HCT116 (cell line): ENCODE measurements at regions not wholly inside any gene's neighbourhood (a gene's known extent, or its start where the extent isn't known, plus 50 kb on each side); places are given as distances from the start of the nearest gene placed in this dataset.
A peak's percentile ranks its signal among the peaks of the same experiment; 100 is the strongest.

Experiments used
- ATAC-seq: fragments of 200-7000 bp; cut with Tn5 transposase; 2 replicates; pipeline ENCODE4 v1.9.1; 2020; ENCODE audit warnings: mild to moderate bottlenecking, moderate library complexity
- BruUV-seq: library from RNA; stranded (reverse); fragments of 400-500 nt; replicated peaks from 2 replicates; lab custom pipeline; 2021; lab: Mats Ljungman, UMichigan
- CTCF ChIA-PET: fragments of 300-600 bp; sonication (Branson Sonifier 250); formaldehyde crosslinking; loops from one replicate; lab custom pipeline; 2021; ENCODE audit warnings: antibody characterized with exemption; lab: Charles Lee
- POLR2A ChIA-PET: fragments of 300-600, 350-600 bp; sonication (Branson Sonifier 250); formaldehyde crosslinking; loops from one replicate; lab custom pipeline; 2021; ENCODE audit warnings: antibody characterized with exemption; lab: Charles Lee
- RAD21 ChIA-PET, 2 experiments: fragments of 300-600 bp; sonication (Branson Sonifier 250); formaldehyde crosslinking; loops; one replicate each; lab custom pipeline; 2023; ENCODE audit warnings: low total read pairs in 2 of 2; ENCODE audit not compliant: uncharacterized antibody in 2 of 2, unreplicated experiment in 2 of 2, low non-redundant PET in 1 of 2; lab: Charles Lee
- DNase-seq: peaks from one replicate; pipeline ENCODE4 v3.0.0-alpha.2; 2010; ENCODE audit warnings: low read depth, low spot score
- H2AFZ ChIP-seq: fragments of 200-600 bp; shearing (Covaris generic), sonication (generic); 2 replicates; pipeline ENCODE4 v1.6.1; 2017; ENCODE audit warnings: low read depth, mixed run types, mixed read lengths, antibody characterized with exemption, low read length; ENCODE audit not compliant: poor library complexity, severe bottlenecking
- H3K27ac ChIP-seq: 2 replicates; pipeline ENCODE4 v1.5.1; 2012; ENCODE audit warnings: low read depth, low read length
- H3K27me3 ChIP-seq: fragments of 200-600 bp; sonication (generic); 2 replicates; pipeline ENCODE4 v1.6.1; 2016; ENCODE audit warnings: mixed run types, low read length, mixed read lengths; ENCODE audit not compliant: insufficient read depth
- H3K36me3 ChIP-seq, 2 experiments: fragments of 200-500 bp in 1 of 2; fragments of 200-600 bp in 1 of 2; sonication (Bioruptor generic) in 1 of 2; sonication (generic) in 1 of 2; 2 replicates each; pipeline versions ENCODE4 v1.5.1 to v1.6.1; 2014 to 2016; ENCODE audit warnings: low read length in 2 of 2, inconsistent platforms in 1 of 2, mixed read lengths in 1 of 2, mixed run types in 1 of 2; ENCODE audit not compliant: insufficient read depth in 2 of 2, control insufficient read depth in 1 of 2
- H3K4me1 ChIP-seq, 2 experiments: fragments of 200-600 bp in 1 of 2; sonication (generic) in 1 of 2; 2 replicates each; pipeline versions ENCODE4 v1.5.1 to v1.6.1; 2012 to 2017; ENCODE audit warnings: low read length in 2 of 2, inconsistent platforms in 1 of 2, mild to moderate bottlenecking in 1 of 2, mixed read lengths in 1 of 2, mixed run types in 1 of 2, moderate library complexity in 1 of 2; ENCODE audit not compliant: insufficient read depth in 2 of 2, control insufficient read depth in 1 of 2
- H3K4me2 ChIP-seq: fragments of 200-600 bp; sonication (generic); 2 replicates; pipeline ENCODE4 v1.6.1; 2017; ENCODE audit warnings: mixed run types, low read length, mixed read lengths
- H3K4me3 ChIP-seq, 2 experiments: fragments of 200-600 bp in 1 of 2; sonication (generic) in 1 of 2; replicated peaks in 1 of 2; 2 replicates each; pipeline ENCODE4 v1.5.1; 2011 to 2016; ENCODE audit warnings: low read length in 2 of 2, control low read depth in 1 of 2, low read depth in 1 of 2, mild to moderate bottlenecking in 1 of 2, mixed read lengths in 1 of 2, mixed run types in 1 of 2
- H3K79me2 ChIP-seq: fragments of 200-600 bp; sonication (generic); 2 replicates; pipeline ENCODE4 v1.6.1; 2017; ENCODE audit warnings: mild to moderate bottlenecking, mixed run types, low read length, moderate library complexity, mixed read lengths; ENCODE audit not compliant: insufficient read depth
- H3K9ac ChIP-seq: fragments of 200-600 bp; sonication (generic); 2 replicates; pipeline ENCODE4 v1.6.1; 2016; ENCODE audit warnings: low read length, mixed read lengths
- H3K9me2 ChIP-seq: fragments of 200-600 bp; sonication (generic), shearing (Covaris generic); 2 replicates; pipeline ENCODE4 v1.6.1; 2017; ENCODE audit warnings: mixed run types, mild to moderate bottlenecking, moderate library complexity; ENCODE audit not compliant: insufficient read depth
- H3K9me3 ChIP-seq, 2 experiments: fragments of 200-500 bp in 1 of 2; fragments of 200-600 bp in 1 of 2; sonication (Bioruptor generic) in 1 of 2; sonication (generic) in 1 of 2; 2 replicates each; pipeline ENCODE4 v1.6.1; 2014 to 2017; ENCODE audit warnings: low read length in 2 of 2, mixed read lengths in 2 of 2, inconsistent platforms in 1 of 2, low read depth in 1 of 2, mild to moderate bottlenecking in 1 of 2, mixed run types in 1 of 2, moderate library complexity in 1 of 2; ENCODE audit not compliant: control insufficient read depth in 1 of 2, insufficient read depth in 1 of 2
- H4K20me1 ChIP-seq: fragments of 200-600 bp; sonication (generic), shearing (Covaris generic); 2 replicates; pipeline ENCODE4 v1.6.1; 2017; ENCODE audit warnings: mixed run types, mild to moderate bottlenecking, moderate library complexity; ENCODE audit not compliant: insufficient read depth
- CBX3 ChIP-seq: IDR thresholded peaks from 2 replicates; pipeline ENCODE4 v1.6.1; 2012; ENCODE audit warnings: low read depth
- CTCF ChIP-seq, 3 experiments: fragments of 200-600 bp in 1 of 3; sonication (generic) in 1 of 3; IDR thresholded peaks in 2 of 3; conservative IDR thresholded peaks in 1 of 3; 2 replicates each; pipeline ENCODE4 v1.5.1; 2012 to 2017; ENCODE audit warnings: low read depth in 2 of 3, low read length in 2 of 3, antibody characterized with exemption in 1 of 3, borderline replicate concordance in 1 of 3, control low read depth in 1 of 3, mild to moderate bottlenecking in 1 of 3, mixed read lengths in 1 of 3, mixed run types in 1 of 3, moderate library complexity in 1 of 3; ENCODE audit not compliant: insufficient read depth in 1 of 3
- ELF1 ChIP-seq: IDR thresholded peaks from 2 replicates; pipeline ENCODE4 v1.6.1; 2012; ENCODE audit warnings: low read depth, borderline replicate concordance
- EZH2phosphoT487 ChIP-seq: fragments of 200-600 bp; IDR thresholded peaks from 2 replicates; pipeline ENCODE4 v1.6.1; 2018; ENCODE audit warnings: antibody characterized with exemption, borderline replicate concordance
- JUND ChIP-seq: IDR thresholded peaks from 2 replicates; pipeline ENCODE4 v1.6.1; 2012
- MAX ChIP-seq: IDR thresholded peaks from 2 replicates; pipeline ENCODE4 v1.6.1; 2012
- POLR2A ChIP-seq: IDR thresholded peaks from 2 replicates; pipeline ENCODE4 v1.7.0; 2011; ENCODE audit warnings: borderline replicate concordance; ENCODE audit not compliant: insufficient read depth, insufficient read length; ENCODE audit errors: extremely low read depth
- POLR2AphosphoS5 ChIP-seq: IDR thresholded peaks from 2 replicates; pipeline ENCODE4 v1.6.1; 2011; ENCODE audit warnings: mild to moderate bottlenecking, low read depth, low read length, moderate library complexity
- REST ChIP-seq: IDR thresholded peaks from 2 replicates; pipeline ENCODE4 v1.6.1; 2012; ENCODE audit warnings: low read depth
- SRF ChIP-seq: IDR thresholded peaks from 2 replicates; pipeline ENCODE4 v1.6.1; 2012; ENCODE audit warnings: low read depth
- ZFX ChIP-seq: fragments of 450-650 bp; IDR thresholded peaks from 2 replicates; pipeline ENCODE4 v1.6.1; 2017
- ZNF274 ChIP-seq: fragments of 200-500 bp; sonication (Bioruptor generic); IDR thresholded peaks from 2 replicates; pipeline ENCODE4 v1.6.1; 2014; ENCODE audit warnings: mild to moderate bottlenecking, low read depth, low read length, inconsistent platforms
- intact Hi-C: fragments of 100-400 bp; cut with micrococcal nuclease; formaldehyde crosslinking; loops from 2 replicates; pipeline ENCODE4 v1.10.0; 2022

- H3K36me3 ChIP-seq = no peaks in the 10 kb centered on the region
- TF ChIP-seq JUND (no peak), CTCF (IDR thresholded peaks at IDR 0.05 in 2 of 3, conservative IDR thresholded peaks at IDR 0.05 in 1 of 3; ENCODE audit: borderline replicate concordance in 1 of 3, insufficient read depth in 1 of 3, low read depth in 2 of 3, low read length in 2 of 3) (peak in 1 of 3 experiments; percentile 6; a peak in 1 of 6 replicates), ZFX (no peak)
- TF ChIP-seq, all 23 proteins: peak for 1
- DNase-seq = no peak
- H3K79me2 ChIP-seq = no peaks in the 10 kb centered on the region
- H3K9me3 ChIP-seq = no peaks in the 10 kb centered on the region
- no peaks in the 10 kb centered on the region for H3K27me3 ChIP-seq
- no peak overlapping the region for H3K9ac ChIP-seq
- ATAC-seq = peak; percentile 66
- ChIA-PET POLR2A (no interaction called here), RAD21 (no interaction called here), CTCF (no interaction called here)
- H3K27ac ChIP-seq = no peak overlapping the region
- H2AFZ ChIP-seq = no peak overlapping the region
- H4K20me1 ChIP-seq = no peaks in the 10 kb centered on the region
- H3K4me3 ChIP-seq = no peak overlapping the region
- no peak overlapping the region for H3K4me2 ChIP-seq
- H3K9me2 ChIP-seq = no peaks in the 10 kb centered on the region
- no TSS peak for BruUV-seq
- peaks cover 10 to 16% of the 10 kb centered on the region in 2 experiments for H3K4me1 ChIP-seq
- intact Hi-C loops = no loop called here
Observed at GRCh38 chr3:15977598-15978232, 179.9 kb upstream of the ANKRD28 start.

- H3K4me1 ChIP-seq = peaks cover 10 to 23% of the 10 kb centered on the region in 2 experiments
- no peak overlapping the region for H3K4me3 ChIP-seq
- no peaks in the 10 kb centered on the region for H4K20me1 ChIP-seq
- ChIA-PET CTCF (no interaction called here), POLR2A (no interaction called here), RAD21 (no interaction called here)
- no peaks in the 10 kb centered on the region for H3K79me2 ChIP-seq
- no peaks in the 10 kb centered on the region for H3K9me3 ChIP-seq
- DNase-seq (no peak), ATAC-seq (no peak)
- H3K4me2 ChIP-seq = no peak overlapping the region
- H3K36me3 ChIP-seq = no peaks in the 10 kb centered on the region
- no peaks in the 10 kb centered on the region for H3K9me2 ChIP-seq
- H3K27ac ChIP-seq = no peak overlapping the region
- intact Hi-C loops = no loop called here
- no peaks in the 10 kb centered on the region for H3K27me3 ChIP-seq
- no peak overlapping the region for H3K9ac ChIP-seq
- BruUV-seq = no TSS peak
- no peak overlapping the region for H2AFZ ChIP-seq
- TF ChIP-seq ZFX = no peak
- no peak for TF ChIP-seq SRF
- no peak for TF ChIP-seq ELF1
- no peak for TF ChIP-seq POLR2A
- TF ChIP-seq EZH2phosphoT487 = no peak
- no peak for TF ChIP-seq POLR2AphosphoS5
- TF ChIP-seq REST = no peak
- TF ChIP-seq ZNF274 = no peak
- TF ChIP-seq MAX = no peak
- no peak for TF ChIP-seq CBX3
Observed at GRCh38 chr3:15978801-15979200, 181.0 kb upstream of the ANKRD28 start.
